ENCODE measurements at regions not wholly inside any gene's neighbourhood (a gene's known extent, or its start where the extent isn't known, plus 50 kb on each side); places are given as distances from the start of the nearest gene placed in this dataset.
"Not testable (repeated sequence)": the region's sequence is repeated elsewhere in the genome, so short reads cannot be mapped to it uniquely, and the experiment has no call there.

DNA sequence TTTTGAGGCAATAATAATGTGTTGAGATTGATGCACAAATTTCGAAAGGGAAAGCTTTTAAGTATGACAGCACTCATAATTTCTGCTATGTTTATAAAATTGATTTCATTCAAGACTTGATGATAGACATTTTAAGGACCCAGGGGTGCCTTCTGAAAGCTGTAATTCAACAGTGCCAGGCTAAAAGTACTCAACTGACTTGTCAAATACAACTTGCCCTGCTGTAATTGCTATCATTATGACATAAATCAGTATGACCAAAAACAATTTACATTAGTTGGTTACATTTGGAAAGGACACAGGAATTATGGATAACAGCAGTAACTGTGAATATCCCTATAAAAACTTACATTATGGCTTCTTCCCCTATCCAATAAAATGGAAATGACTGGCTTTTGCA, 178.9 kb downstream of the MMUT start:
- H3K27ac ChIP-seq, result no peak overlapping the region
- TF ChIP-seq ZFX (IDR thresholded peaks at IDR 0.05; ENCODE audit: borderline replicate concordance), result no peak
- TF ChIP-seq, protein P1, sequence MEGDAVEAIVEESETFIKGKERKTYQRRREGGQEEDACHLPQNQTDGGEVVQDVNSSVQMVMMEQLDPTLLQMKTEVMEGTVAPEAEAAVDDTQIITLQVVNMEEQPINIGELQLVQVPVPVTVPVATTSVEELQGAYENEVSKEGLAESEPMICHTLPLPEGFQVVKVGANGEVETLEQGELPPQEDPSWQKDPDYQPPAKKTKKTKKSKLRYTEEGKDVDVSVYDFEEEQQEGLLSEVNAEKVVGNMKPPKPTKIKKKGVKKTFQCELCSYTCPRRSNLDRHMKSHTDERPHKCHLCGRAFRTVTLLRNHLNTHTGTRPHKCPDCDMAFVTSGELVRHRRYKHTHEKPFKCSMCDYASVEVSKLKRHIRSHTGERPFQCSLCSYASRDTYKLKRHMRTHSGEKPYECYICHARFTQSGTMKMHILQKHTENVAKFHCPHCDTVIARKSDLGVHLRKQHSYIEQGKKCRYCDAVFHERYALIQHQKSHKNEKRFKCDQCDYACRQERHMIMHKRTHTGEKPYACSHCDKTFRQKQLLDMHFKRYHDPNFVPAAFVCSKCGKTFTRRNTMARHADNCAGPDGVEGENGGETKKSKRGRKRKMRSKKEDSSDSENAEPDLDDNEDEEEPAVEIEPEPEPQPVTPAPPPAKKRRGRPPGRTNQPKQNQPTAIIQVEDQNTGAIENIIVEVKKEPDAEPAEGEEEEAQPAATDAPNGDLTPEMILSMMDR (IDR thresholded peaks at IDR 0.05), result no peak

DNA sequence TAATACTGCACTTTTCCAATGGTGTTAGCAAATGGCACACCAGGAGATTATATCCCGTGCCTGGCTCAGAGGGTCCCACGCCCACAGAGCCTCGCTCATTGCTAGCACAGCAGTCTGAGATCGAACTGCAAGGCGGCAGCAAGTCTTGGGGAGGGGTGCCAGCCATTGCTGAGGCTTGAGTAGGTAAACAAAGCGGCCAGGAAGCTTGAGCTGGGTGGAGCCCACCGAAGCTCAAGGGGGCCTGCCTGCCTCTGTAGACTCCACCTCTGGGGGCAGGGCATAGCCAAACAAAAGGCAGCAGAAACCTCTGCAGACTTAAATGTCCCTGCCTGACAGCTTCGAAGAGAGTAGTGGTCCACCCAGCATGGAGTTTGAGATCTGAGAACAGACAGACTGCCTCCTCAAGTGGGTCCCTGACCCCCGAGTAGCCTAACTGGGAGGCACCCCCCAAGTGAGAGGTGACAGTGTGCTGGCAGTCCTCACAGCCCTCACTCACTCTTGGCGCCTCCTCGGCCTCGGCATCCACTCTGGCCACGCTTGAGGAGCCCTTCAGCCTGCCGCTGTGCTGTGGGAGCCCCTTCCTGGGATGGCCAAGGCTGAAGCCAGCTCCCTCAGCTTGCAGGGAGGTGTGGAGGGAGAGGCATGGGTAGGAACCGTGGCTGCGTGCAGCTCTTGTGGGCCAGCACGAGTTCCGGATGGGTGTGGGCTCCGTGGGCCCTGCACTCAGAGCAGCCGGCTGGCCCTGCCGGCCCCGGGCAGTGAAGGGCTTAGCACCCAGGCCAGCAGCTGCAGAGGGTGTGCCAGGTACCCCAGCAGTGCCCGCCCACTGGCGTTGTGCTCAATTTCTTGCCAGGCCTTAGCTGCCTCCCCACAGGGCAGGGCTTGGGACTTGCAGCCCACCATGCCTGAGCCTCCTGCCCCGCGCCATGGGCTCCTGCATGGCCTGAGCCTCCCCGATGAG, 188.0 kb downstream of the MMUT start:
- H3K27ac ChIP-seq, result not testable (repeated sequence)

DNA sequence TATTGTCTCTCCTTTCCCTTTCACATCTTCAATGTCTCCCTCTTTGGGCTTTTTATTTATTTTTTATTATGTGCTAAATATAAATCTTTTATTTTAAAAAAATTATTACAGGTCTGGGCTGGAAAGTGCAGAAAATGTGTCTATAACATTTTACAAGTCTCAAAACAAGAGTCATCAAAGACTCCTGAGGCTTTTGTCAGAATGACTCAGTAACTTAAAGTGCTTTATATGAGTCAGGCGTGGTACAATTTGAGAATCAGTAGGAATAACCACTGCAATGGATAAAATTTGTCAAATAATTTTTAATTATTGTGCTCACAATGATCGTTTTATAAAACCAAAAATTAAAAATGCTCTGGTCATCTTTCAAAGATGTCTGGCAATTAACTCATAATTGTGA, 193.9 kb downstream of the MMUT start:
- no peak overlapping the region for H3K27ac ChIP-seq
- TF ChIP-seq ZFX (IDR thresholded peaks at IDR 0.05; ENCODE audit: borderline replicate concordance), result no peak

DNA sequence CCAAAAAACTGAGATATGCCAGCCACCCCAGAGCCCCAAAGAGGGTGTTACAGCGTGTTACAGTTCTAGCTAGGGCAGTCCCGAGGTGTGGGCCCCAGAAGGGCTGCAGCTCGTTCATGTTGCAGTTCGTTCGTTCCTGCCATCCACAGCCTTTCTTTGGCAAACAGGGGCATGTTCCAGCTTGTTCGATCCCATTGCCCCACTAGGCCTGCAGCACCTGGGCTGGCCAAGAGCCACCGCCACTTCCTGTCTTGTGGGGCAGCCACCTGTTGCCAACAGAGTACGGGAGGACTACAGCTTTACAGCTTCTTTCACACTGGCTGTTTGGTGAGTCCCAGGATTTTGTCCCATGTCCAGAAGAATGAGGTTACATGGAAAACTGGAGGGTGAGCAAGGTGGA, 198.1 kb downstream of the MMUT start:
- H3K27ac ChIP-seq, result no peak overlapping the region
- no peak for TF ChIP-seq ZFX (IDR thresholded peaks at IDR 0.05; ENCODE audit: borderline replicate concordance)
- TF ChIP-seq, protein P1 (IDR thresholded peaks at IDR 0.05), result no peak

DNA sequence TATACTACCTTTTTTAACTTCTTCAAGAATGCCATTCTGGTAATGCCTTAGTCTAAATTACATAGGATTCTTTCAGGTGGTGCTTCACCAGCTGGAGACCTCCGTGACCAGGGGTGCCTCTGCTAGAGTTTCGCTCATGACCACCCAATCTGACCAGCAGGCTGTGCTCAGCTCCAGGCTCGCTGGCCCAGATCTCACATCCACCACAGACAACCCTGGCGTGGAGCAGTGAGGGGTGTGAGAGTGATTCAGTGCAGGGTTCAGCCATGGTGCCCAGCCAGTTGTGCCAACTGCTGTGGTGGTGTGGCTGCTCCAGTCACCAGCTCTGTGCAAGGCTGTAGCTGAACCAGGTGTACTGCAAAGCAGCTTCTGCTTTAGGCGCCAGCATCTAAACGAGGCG, 198.6 kb downstream of the MMUT start:
- H3K27ac ChIP-seq, result no peak overlapping the region
- TF ChIP-seq, protein P1 (IDR thresholded peaks at IDR 0.05), result no peak
- no peak for TF ChIP-seq ZFX (IDR thresholded peaks at IDR 0.05; ENCODE audit: borderline replicate concordance)

DNA sequence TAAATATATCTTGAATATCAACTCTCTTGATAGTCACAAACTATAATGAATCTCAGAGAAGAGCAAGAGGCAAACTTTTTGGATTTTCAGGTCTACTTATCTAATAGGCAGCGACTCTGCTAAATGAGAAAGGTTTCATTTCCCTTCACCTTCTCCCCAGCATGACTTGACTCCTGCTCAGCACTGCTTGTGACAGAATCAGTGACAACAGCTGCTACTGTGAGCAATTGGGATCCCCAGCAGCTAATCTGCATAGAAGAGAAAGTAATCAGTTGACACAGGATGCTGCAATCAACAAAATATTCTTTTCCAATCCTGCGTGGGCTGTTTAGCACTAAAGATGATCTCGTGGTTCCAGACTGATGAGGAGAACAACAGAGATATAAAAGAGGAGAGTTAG, 205.5 kb downstream of the MMUT start:
- TF ChIP-seq ZFX (IDR thresholded peaks at IDR 0.05; ENCODE audit: borderline replicate concordance), result no peak
- TF ChIP-seq, protein P1 (IDR thresholded peaks at IDR 0.05), result no peak

DNA sequence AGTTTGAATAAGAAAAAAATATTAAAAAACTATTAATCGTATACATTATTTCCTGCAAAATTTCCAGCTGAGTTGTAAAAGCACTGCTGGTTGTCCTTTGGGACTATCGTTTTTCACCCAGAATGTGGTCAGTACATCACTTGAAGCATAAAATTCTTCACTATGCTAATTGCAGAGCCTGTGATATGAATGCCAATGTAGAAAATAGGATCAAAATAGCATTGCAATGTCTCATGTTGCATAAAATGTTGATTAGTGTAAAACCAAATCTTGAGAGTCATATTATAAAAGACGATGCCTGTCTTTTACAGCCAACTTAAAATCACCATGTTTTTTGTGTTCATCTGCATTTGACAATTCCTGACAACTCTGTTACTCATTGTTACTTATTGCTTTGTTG, 207.7 kb downstream of the MMUT start:
- TF ChIP-seq ZFX (IDR thresholded peaks at IDR 0.05; ENCODE audit: borderline replicate concordance), result no peak
- TF ChIP-seq, protein P1 (IDR thresholded peaks at IDR 0.05), result no peak
- H3K27ac ChIP-seq, result no peak overlapping the region

More for the DNA sequence above, 205.5 kb downstream of the MMUT start:
- no peak overlapping the region for H3K27ac ChIP-seq

DNA sequence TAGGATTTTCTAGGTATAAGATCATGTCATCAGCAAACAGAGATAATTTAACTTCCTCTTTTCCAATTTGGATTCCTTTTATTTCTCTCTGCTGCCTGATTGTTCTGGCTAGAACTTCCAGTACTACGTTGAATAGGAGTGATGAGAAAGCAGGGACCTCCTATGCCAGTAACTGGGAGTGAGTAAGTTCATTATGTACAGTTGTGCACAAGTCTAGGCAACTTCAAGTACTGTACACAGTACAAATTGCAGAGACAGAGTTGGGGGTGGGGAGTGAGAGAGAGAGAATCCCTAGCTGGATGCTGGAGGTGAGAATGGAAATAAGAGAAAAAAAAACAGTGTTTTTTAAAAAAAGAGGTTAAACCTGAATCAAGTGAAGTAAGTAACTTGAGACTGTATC, 210.2 kb downstream of the MMUT start:
- TF ChIP-seq ZFX (IDR thresholded peaks at IDR 0.05; ENCODE audit: borderline replicate concordance), result no peak
- TF ChIP-seq, protein P1 (IDR thresholded peaks at IDR 0.05), result no peak
- no peak overlapping the region for H3K27ac ChIP-seq
